ENCODE measurements at regions not wholly inside any gene's neighbourhood (a gene's known extent, or its start where the extent isn't known, plus 50 kb on each side); places are given as distances from the start of the nearest gene placed in this dataset.
"Not testable (repeated sequence)": the region's sequence is repeated elsewhere in the genome, so short reads cannot be mapped to it uniquely, and the experiment has no call there.

DNA sequence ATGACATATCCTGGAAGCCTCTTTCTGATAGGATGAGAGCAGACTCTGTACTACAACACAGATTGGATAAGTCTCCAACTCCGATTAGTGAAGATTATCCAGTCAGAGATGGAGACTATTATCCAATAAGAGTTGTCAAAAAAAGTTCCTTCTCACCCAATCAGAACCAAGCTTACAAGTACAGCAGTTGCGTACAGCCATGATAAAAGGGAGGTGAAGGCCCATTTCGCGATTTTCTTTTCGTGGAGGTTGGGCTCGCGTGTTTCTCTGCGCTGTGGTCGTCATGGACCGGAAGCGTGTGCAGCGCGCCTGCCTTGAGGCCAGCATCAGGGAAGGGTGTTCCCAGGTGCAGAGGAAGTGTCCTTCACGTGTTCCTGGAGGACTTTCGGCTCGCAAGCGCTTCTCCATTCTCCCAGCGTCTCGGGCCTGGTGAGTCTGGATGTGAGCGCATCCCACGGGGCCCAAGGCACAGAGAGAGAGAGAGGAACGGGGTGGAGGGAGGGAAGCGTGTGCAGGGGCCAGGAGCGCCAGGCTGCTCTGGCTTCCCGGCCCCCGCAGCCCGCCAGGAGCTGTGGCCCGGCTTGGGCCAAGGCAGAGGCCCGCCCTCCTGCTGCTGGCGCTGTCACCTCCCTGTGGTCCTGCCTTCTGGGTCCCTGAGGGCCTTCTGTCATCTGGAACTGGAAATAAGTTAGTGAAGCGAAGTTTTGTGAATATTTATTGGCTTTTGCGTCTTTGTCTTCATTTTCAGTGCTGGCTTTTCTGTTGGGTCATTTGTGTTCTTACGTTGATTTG lies 53.9 kb downstream of the CDRT15L2 start:
- not testable (repeated sequence) for H3K9me3 ChIP-seq (ENCODE audit: control insufficient read depth in 2 of 2, insufficient read depth in 1 of 2, low read length in 1 of 2); H3K27me3 ChIP-seq (ENCODE audit: control insufficient read depth in 2 of 2, insufficient read depth in 1 of 2, low read length in 1 of 2); H3K36me3 ChIP-seq (ENCODE audit: control insufficient read depth in 2 of 2, insufficient read depth in 2 of 2, low read length in 1 of 2); H3K27ac ChIP-seq (ENCODE audit: low read depth in 1 of 2, low read length in 1 of 2); H3K4me1 ChIP-seq (ENCODE audit: control insufficient read depth in 2 of 2, insufficient read depth in 2 of 2, low read length in 2 of 2); DNase-seq (ENCODE audit: low read depth in 6 of 9, low spot score in 9 of 9); H3K4me3 ChIP-seq (ENCODE audit: low read length in 2 of 2)
- WGBS, result 97% methylated on average over 32 of the region's 33 CpGs

DNA sequence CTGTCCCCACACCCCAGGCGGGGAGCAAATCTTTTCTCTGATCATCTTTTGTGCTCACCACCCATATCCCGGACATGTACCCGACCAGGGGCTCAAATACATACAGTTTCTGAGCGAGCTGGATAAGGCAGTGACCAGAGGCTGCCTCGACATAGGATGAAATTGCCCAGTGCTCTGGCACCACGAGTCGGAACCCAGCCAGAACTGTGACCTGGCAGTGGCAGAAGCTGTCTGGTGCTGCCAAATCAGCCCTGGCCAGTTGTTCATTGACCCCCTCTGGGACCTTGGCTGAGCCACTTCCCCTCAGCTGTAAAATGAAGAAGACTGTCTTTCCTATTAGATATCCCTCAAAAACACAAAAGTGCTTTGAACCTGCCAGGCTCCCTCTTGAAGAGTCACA lies 60.6 kb downstream of the CDRT15L2 start:
- H3K27ac ChIP-seq (ENCODE audit: low read depth in 1 of 2, low read length in 1 of 2); H3K4me1 ChIP-seq (ENCODE audit: control insufficient read depth in 2 of 2, insufficient read depth in 2 of 2, low read length in 2 of 2); H3K9me3 ChIP-seq (ENCODE audit: control insufficient read depth in 2 of 2, insufficient read depth in 1 of 2, low read length in 1 of 2); H3K36me3 ChIP-seq (ENCODE audit: control insufficient read depth in 2 of 2, insufficient read depth in 2 of 2, low read length in 1 of 2); H3K4me3 ChIP-seq (ENCODE audit: low read length in 2 of 2); DNase-seq (ENCODE audit: low read depth in 6 of 9, low spot score in 9 of 9); H3K27me3 ChIP-seq (ENCODE audit: control insufficient read depth in 2 of 2, insufficient read depth in 1 of 2, low read length in 1 of 2): not testable (repeated sequence)
- WGBS, result 95% methylated on average over 7 of the region's 7 CpGs

DNA sequence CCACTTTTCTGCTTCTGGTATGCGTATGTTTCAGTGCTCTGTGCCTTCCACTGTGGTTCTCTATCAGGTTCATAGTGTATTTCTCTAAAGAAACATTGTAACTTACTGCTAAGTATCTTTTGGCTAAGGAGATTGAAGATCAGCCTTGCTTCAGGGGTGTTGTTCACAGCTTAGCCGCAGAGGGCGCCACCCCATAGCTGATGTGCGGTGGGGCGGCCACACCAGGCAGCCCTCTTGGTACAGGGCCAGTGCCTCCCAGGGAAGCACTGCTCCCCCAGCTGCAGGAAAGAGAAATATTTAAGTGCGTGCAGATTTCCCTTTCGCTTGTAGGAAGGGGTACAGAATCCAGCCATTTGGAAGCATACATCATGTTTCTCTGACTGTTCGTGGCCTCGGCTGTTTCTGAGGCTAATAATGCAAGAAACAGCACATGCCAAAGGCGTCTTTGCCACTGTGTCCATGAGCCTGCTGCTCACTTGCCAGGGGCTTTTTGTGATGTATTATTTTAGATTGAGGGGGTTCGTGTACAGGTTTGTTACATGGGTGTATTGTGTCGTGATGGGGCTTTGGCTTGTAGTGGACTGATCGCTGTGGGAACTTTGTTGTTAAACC lies 67.2 kb downstream of the CDRT15L2 start:
- not testable (repeated sequence) for H3K27ac ChIP-seq (ENCODE audit: low read depth in 1 of 2, low read length in 1 of 2); H3K9me3 ChIP-seq (ENCODE audit: control insufficient read depth in 2 of 2, insufficient read depth in 1 of 2, low read length in 1 of 2); H3K4me1 ChIP-seq (ENCODE audit: control insufficient read depth in 2 of 2, insufficient read depth in 2 of 2, low read length in 2 of 2); H3K36me3 ChIP-seq (ENCODE audit: control insufficient read depth in 2 of 2, insufficient read depth in 2 of 2, low read length in 1 of 2); H3K27me3 ChIP-seq (ENCODE audit: control insufficient read depth in 2 of 2, insufficient read depth in 1 of 2, low read length in 1 of 2); H3K4me3 ChIP-seq (ENCODE audit: low read length in 2 of 2)
- peak in 1 of 9 donors; percentile 9 for DNase-seq (ENCODE audit: low read depth in 6 of 9, low spot score in 9 of 9)
- 61% methylated on average over 13 of the region's 13 CpGs for WGBS

DNA sequence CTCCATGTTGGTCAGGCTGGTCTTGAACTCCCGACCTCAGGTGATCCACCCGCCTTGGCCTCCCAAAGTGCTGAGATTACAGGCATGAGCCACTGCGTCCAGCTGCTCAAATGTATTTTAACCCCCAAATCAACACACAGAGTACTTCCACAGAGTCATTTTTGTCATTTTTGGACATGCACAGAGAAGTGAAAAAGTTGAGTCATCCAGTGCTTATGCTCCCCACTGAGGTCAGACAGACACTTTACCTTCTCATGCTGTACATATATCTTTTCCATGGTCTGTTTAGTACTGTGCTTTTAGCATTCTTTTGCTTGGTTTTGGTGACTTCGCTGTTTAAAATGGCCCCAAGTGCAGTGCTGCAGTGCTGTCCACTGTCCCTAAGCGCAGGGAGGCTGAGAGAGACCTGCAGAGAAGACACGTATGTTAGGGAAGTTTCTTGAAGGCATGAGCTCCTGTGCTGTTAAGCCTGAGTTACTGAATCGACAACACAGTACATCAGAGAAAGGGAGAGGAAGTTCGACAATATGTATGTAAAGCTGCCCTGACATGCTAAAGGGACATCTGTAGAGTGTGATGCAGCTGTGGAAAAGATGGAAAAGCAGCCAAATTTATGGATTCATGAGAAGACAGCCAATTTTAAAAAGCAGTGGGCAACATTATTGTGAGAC lies 69.7 kb downstream of the CDRT15L2 start:
- not testable (repeated sequence) for H3K4me3 ChIP-seq (ENCODE audit: low read length in 2 of 2); H3K9me3 ChIP-seq (ENCODE audit: control insufficient read depth in 2 of 2, insufficient read depth in 1 of 2, low read length in 1 of 2); H3K27me3 ChIP-seq (ENCODE audit: control insufficient read depth in 2 of 2, insufficient read depth in 1 of 2, low read length in 1 of 2); H3K36me3 ChIP-seq (ENCODE audit: control insufficient read depth in 2 of 2, insufficient read depth in 2 of 2, low read length in 1 of 2); H3K27ac ChIP-seq (ENCODE audit: low read depth in 1 of 2, low read length in 1 of 2); H3K4me1 ChIP-seq (ENCODE audit: control insufficient read depth in 2 of 2, insufficient read depth in 2 of 2, low read length in 2 of 2); DNase-seq (ENCODE audit: low read depth in 6 of 9, low spot score in 9 of 9)
- WGBS, result 94% methylated on average over 8 of the region's 8 CpGs

DNA sequence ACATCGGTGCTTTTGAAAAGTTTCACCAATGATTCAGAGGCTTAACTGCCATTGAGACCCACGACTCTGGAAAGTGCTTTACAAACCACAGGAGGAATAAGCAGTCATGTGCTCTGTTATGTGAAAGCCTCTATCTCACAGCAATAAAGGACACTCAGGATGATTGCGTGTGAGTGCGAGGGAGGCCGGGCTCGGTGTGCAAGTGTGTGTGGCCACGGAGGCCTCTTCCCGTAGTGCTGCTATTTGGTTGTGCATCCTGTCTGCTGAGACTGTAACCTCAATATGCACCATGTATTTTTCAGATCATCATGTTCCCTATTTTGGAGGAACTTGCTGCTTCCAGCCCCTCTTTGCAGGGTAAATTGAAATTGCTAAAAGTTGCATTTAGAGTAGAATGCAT lies 71.5 kb downstream of the CDRT15L2 start:
- H3K36me3 ChIP-seq (ENCODE audit: control insufficient read depth in 2 of 2, insufficient read depth in 2 of 2, low read length in 1 of 2); H3K27me3 ChIP-seq (ENCODE audit: control insufficient read depth in 2 of 2, insufficient read depth in 1 of 2, low read length in 1 of 2); H3K4me1 ChIP-seq (ENCODE audit: control insufficient read depth in 2 of 2, insufficient read depth in 2 of 2, low read length in 2 of 2); H3K27ac ChIP-seq (ENCODE audit: low read depth in 1 of 2, low read length in 1 of 2); DNase-seq (ENCODE audit: low read depth in 6 of 9, low spot score in 9 of 9); H3K9me3 ChIP-seq (ENCODE audit: control insufficient read depth in 2 of 2, insufficient read depth in 1 of 2, low read length in 1 of 2); H3K4me3 ChIP-seq (ENCODE audit: low read length in 2 of 2): not testable (repeated sequence)
- 17% methylated on average over 8 of the region's 8 CpGs for WGBS

DNA sequence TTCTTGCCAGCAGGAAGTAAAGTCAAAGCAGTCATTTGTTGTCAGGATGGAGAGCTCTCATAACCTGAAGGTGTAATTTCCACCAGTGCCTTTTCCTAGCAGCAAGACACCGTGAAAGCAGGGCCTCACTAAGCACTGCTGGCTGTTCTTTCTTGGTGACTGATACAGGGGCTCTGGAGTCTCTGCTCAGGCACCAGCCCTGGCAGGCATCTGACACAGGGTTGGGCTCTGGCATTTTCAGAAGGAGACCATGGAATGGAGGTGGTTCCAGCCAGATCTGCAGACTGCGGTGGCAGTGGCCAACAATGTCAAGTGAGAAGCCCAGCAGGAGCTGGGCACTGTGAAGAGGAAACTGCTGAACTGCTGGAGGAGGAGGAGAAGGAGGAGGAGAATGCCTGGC lies 72.2 kb downstream of the CDRT15L2 start:
- DNase-seq (ENCODE audit: low read depth in 6 of 9, low spot score in 9 of 9); H3K27me3 ChIP-seq (ENCODE audit: control insufficient read depth in 2 of 2, insufficient read depth in 1 of 2, low read length in 1 of 2); H3K27ac ChIP-seq (ENCODE audit: low read depth in 1 of 2, low read length in 1 of 2); H3K4me3 ChIP-seq (ENCODE audit: low read length in 2 of 2); H3K4me1 ChIP-seq (ENCODE audit: control insufficient read depth in 2 of 2, insufficient read depth in 2 of 2, low read length in 2 of 2); H3K9me3 ChIP-seq (ENCODE audit: control insufficient read depth in 2 of 2, insufficient read depth in 1 of 2, low read length in 1 of 2); H3K36me3 ChIP-seq (ENCODE audit: control insufficient read depth in 2 of 2, insufficient read depth in 2 of 2, low read length in 1 of 2): not testable (repeated sequence)
- WGBS, result 46% methylated on average over 2 of the region's 2 CpGs

DNA sequence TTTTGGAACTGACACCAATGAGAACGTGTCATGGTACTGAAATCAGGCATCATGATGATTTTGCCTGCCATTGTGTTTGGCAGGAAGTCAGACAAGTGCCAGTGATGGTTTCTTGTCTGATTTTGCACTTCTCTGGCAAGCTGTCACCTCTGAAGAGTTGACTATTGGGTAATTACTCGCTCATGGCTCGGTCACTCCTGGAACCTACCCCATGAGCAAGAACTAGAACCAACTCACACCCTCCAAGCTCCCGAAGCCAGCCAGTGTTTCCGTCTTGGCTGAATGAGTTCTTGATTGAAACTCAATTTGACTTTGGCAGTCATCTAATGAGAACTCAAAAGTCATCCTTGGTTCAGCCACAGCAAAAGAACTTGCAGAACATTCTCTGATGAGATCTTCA lies 73.9 kb downstream of the CDRT15L2 start:
- not testable (repeated sequence) for H3K27ac ChIP-seq (ENCODE audit: low read depth in 1 of 2, low read length in 1 of 2); H3K9me3 ChIP-seq (ENCODE audit: control insufficient read depth in 2 of 2, insufficient read depth in 1 of 2, low read length in 1 of 2); H3K27me3 ChIP-seq (ENCODE audit: control insufficient read depth in 2 of 2, insufficient read depth in 1 of 2, low read length in 1 of 2); H3K4me1 ChIP-seq (ENCODE audit: control insufficient read depth in 2 of 2, insufficient read depth in 2 of 2, low read length in 2 of 2); DNase-seq (ENCODE audit: low read depth in 6 of 9, low spot score in 9 of 9); H3K4me3 ChIP-seq (ENCODE audit: low read length in 2 of 2); H3K36me3 ChIP-seq (ENCODE audit: control insufficient read depth in 2 of 2, insufficient read depth in 2 of 2, low read length in 1 of 2)
- 94% methylated on average over 5 of the region's 5 CpGs for WGBS

DNA sequence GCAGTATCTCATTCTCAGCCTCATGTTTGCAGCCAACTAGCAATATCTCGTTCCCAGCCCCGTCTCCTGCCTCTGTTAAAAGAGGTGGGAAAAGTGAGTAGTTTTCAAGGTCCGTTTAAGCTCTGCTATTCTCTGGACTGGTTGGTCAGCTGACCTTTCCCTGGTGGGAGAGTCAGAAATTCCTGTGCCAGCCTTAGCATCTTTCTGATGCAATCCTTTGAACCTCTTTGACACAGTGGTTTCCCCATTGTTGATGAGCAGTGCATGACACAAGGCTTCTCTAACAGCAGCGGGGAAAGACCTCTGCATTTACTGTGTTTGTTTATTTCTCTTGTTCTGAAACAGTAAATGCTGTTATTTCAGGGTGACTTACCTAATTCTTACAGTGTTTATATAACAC lies 74.6 kb downstream of the CDRT15L2 start:
- H3K27ac ChIP-seq (ENCODE audit: low read depth in 1 of 2, low read length in 1 of 2); H3K4me3 ChIP-seq (ENCODE audit: low read length in 2 of 2); H3K9me3 ChIP-seq (ENCODE audit: control insufficient read depth in 2 of 2, insufficient read depth in 1 of 2, low read length in 1 of 2); H3K36me3 ChIP-seq (ENCODE audit: control insufficient read depth in 2 of 2, insufficient read depth in 2 of 2, low read length in 1 of 2); H3K27me3 ChIP-seq (ENCODE audit: control insufficient read depth in 2 of 2, insufficient read depth in 1 of 2, low read length in 1 of 2); H3K4me1 ChIP-seq (ENCODE audit: control insufficient read depth in 2 of 2, insufficient read depth in 2 of 2, low read length in 2 of 2); DNase-seq (ENCODE audit: low read depth in 6 of 9, low spot score in 9 of 9): not testable (repeated sequence)
- 98% methylated on average over 4 of the region's 4 CpGs for WGBS

DNA sequence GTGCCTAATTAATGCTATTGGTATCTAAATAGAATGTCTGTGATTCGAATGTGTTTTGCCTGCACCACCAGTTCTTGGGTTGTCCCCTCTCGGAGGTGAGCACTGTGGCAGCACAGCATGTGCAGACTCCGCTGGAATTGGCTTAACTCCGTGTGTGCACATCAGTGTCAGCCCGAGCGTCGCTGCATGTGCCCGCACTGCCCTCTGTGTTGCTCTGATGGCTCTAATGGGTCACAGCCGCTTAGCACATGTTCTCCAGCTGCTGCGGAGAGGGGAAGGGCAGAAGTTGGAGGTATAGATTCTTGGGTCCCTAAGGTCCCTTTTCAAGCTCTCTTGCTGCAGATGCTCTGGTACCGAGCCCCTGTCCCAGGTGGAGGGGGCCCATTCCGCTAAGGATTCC lies 75.1 kb downstream of the CDRT15L2 start:
- 94% methylated on average over 9 of the region's 12 CpGs for WGBS

More for the DNA sequence above, 75.1 kb downstream of the CDRT15L2 start:
- not testable (repeated sequence) for H3K36me3 ChIP-seq (ENCODE audit: control insufficient read depth in 2 of 2, insufficient read depth in 2 of 2, low read length in 1 of 2); H3K4me3 ChIP-seq (ENCODE audit: low read length in 2 of 2); H3K27me3 ChIP-seq (ENCODE audit: control insufficient read depth in 2 of 2, insufficient read depth in 1 of 2, low read length in 1 of 2); H3K4me1 ChIP-seq (ENCODE audit: control insufficient read depth in 2 of 2, insufficient read depth in 2 of 2, low read length in 2 of 2); H3K9me3 ChIP-seq (ENCODE audit: control insufficient read depth in 2 of 2, insufficient read depth in 1 of 2, low read length in 1 of 2); DNase-seq (ENCODE audit: low read depth in 6 of 9, low spot score in 9 of 9); H3K27ac ChIP-seq (ENCODE audit: low read depth in 1 of 2, low read length in 1 of 2)

Data from thymus (tissue), 11 donors.